Ishikawa (cell line): ENCODE measurements at regions not wholly inside any gene's neighbourhood (a gene's known extent, or its start where the extent isn't known, plus 50 kb on each side); places are given as distances from the start of the nearest gene placed in this dataset.

Source experiments
- CREB1 ChIP-seq: IDR thresholded peaks from 2 replicates; pipeline ENCODE4 v1.6.1; 2012; ENCODE audit warnings: low read depth
- EP300 ChIP-seq: IDR thresholded peaks from 2 replicates; pipeline ENCODE4 v1.6.1; 2012; ENCODE audit warnings: borderline replicate concordance
- FOXM1 ChIP-seq: IDR thresholded peaks from 2 replicates; pipeline ENCODE4 v1.6.1; 2012; ENCODE audit warnings: low read depth, borderline replicate concordance
- ZBTB7A ChIP-seq: IDR thresholded peaks from 2 replicates; pipeline ENCODE4 v1.6.1; 2012; ENCODE audit warnings: low read depth
- TF ChIP-seq, protein P1 (sequence below): IDR thresholded peaks from 2 replicates; pipeline ENCODE4 v1.6.1; 2012; ENCODE audit warnings: low read depth, mild to moderate bottlenecking

DNA sequence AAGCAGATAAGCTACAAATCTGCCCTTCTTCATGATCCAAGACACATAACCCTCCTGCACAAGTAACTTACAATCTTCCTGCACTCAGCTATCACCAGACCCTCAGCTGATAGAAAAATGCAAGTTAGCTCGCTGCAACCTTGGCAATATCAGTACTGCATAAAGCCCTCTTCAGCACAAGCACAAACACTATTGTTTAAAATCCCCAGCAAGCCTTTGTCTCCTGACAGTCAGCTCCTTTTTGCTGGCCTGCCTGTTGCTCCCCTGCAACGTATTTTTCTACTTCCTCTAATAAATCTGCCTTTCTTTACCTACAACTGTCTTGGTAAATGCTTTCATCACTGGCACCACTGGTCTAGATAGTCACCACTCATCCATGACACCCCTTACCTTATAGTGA lies 59.8 kb downstream of the BAMBI start:
- TF ChIP-seq, protein P1, sequence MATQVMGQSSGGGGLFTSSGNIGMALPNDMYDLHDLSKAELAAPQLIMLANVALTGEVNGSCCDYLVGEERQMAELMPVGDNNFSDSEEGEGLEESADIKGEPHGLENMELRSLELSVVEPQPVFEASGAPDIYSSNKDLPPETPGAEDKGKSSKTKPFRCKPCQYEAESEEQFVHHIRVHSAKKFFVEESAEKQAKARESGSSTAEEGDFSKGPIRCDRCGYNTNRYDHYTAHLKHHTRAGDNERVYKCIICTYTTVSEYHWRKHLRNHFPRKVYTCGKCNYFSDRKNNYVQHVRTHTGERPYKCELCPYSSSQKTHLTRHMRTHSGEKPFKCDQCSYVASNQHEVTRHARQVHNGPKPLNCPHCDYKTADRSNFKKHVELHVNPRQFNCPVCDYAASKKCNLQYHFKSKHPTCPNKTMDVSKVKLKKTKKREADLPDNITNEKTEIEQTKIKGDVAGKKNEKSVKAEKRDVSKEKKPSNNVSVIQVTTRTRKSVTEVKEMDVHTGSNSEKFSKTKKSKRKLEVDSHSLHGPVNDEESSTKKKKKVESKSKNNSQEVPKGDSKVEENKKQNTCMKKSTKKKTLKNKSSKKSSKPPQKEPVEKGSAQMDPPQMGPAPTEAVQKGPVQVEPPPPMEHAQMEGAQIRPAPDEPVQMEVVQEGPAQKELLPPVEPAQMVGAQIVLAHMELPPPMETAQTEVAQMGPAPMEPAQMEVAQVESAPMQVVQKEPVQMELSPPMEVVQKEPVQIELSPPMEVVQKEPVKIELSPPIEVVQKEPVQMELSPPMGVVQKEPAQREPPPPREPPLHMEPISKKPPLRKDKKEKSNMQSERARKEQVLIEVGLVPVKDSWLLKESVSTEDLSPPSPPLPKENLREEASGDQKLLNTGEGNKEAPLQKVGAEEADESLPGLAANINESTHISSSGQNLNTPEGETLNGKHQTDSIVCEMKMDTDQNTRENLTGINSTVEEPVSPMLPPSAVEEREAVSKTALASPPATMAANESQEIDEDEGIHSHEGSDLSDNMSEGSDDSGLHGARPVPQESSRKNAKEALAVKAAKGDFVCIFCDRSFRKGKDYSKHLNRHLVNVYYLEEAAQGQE = no peak
- TF ChIP-seq ZBTB7A (no peak), FOXM1 (no peak), EP300 (no peak), CREB1 (no peak)
